ENCODE measurements at regions not wholly inside any gene's neighbourhood (a gene's known extent, or its start where the extent isn't known, plus 50 kb on each side); places are given as distances from the start of the nearest gene placed in this dataset.
"Not testable (repeated sequence)": the region's sequence is repeated elsewhere in the genome, so short reads cannot be mapped to it uniquely, and the experiment has no call there.

GRCh38 chr3:26229801-26230200, 392.8 kb upstream of the LRRC3B start:
- no peak overlapping the region for H3K4me3 ChIP-seq (ENCODE audit: low read length)
- H3K27me3 ChIP-seq (ENCODE audit: low read depth, low read length), result no peaks in the 10 kb centered on the region
- H3K27ac ChIP-seq (ENCODE audit: low read length), result no peak overlapping the region

GRCh38 chr3:26233374-26233773, 389.2 kb upstream of the LRRC3B start:
- Histone ChIP-seq H3K4me2 (ENCODE audit: low read length) (no peak overlapping the region), H3K9ac (ENCODE audit: low read length) (no peak overlapping the region), H4K20me1 (ENCODE audit: insufficient read depth, low read length) (no peaks in the 10 kb centered on the region), H2AFZ (ENCODE audit: low read depth, low read length) (no peak overlapping the region), H3K27ac (ENCODE audit: low read length) (no peak overlapping the region), H3K4me1 (ENCODE audit: low read length) (no peaks in the 10 kb centered on the region), H3K79me2 (ENCODE audit: low read length) (no peaks in the 10 kb centered on the region), H3K9me3 (ENCODE audit: insufficient read depth, low read length) (no peaks in the 10 kb centered on the region), H3K36me3 (replicated peaks; ENCODE audit: low read depth, low read length) (no peaks in the 10 kb centered on the region), H3K27me3 (ENCODE audit: low read depth, low read length) (no peaks in the 10 kb centered on the region), H3K4me3 (ENCODE audit: low read length) (no peak overlapping the region)
- TF ChIP-seq CTCF (IDR thresholded peaks at IDR 0.05; ENCODE audit: low read depth, low read length) (no peak), EZH2phosphoT487 (IDR thresholded peaks at IDR 0.05; ENCODE audit: low read depth) (no peak)

More at GRCh38 chr3:26229801-26230200, 392.8 kb upstream of the LRRC3B start:
- Histone ChIP-seq H3K4me1 (ENCODE audit: low read length) (no peaks in the 10 kb centered on the region), H4K20me1 (ENCODE audit: insufficient read depth, low read length) (no peaks in the 10 kb centered on the region), H3K9me3 (ENCODE audit: insufficient read depth, low read length) (no peaks in the 10 kb centered on the region; the same call in 1 of the 2 replicates), H3K4me2 (ENCODE audit: low read length) (no peak overlapping the region), H2AFZ (ENCODE audit: low read depth, low read length) (no peak overlapping the region), H3K9ac (ENCODE audit: low read length) (no peak overlapping the region), H3K79me2 (ENCODE audit: low read length) (no peaks in the 10 kb centered on the region), H3K36me3 (replicated peaks; ENCODE audit: low read depth, low read length) (no peaks in the 10 kb centered on the region)
- TF ChIP-seq EZH2phosphoT487 (IDR thresholded peaks at IDR 0.05; ENCODE audit: low read depth) (no peak), CTCF (IDR thresholded peaks at IDR 0.05; ENCODE audit: low read depth, low read length) (no peak)

- no peaks in the 10 kb centered on the region for H4K20me1 ChIP-seq (ENCODE audit: insufficient read depth, low read length)
- H3K9me3 ChIP-seq (ENCODE audit: insufficient read depth, low read length), result no peaks in the 10 kb centered on the region
- H3K79me2 ChIP-seq (ENCODE audit: low read length), result no peaks in the 10 kb centered on the region
- no peak overlapping the region for H2AFZ ChIP-seq (ENCODE audit: low read depth, low read length)
- no peak overlapping the region for H3K4me3 ChIP-seq (ENCODE audit: low read length)
- H3K36me3 ChIP-seq (replicated peaks; ENCODE audit: low read depth, low read length), result no peaks in the 10 kb centered on the region
- no peak overlapping the region for H3K4me2 ChIP-seq (ENCODE audit: low read length)
- no peaks in the 10 kb centered on the region for H3K27me3 ChIP-seq (ENCODE audit: low read depth, low read length)
- H3K4me1 ChIP-seq (ENCODE audit: low read length), result no peaks in the 10 kb centered on the region
- H3K27ac ChIP-seq (ENCODE audit: low read length), result no peak overlapping the region
- TF ChIP-seq EZH2phosphoT487 (IDR thresholded peaks at IDR 0.05; ENCODE audit: low read depth) (no peak), CTCF (IDR thresholded peaks at IDR 0.05; ENCODE audit: low read depth, low read length) (no peak)
- no peak overlapping the region for H3K9ac ChIP-seq (ENCODE audit: low read length)
Observed at GRCh38 chr3:26236531-26236930, 386.0 kb upstream of the LRRC3B start.

- Histone ChIP-seq H3K79me2 (ENCODE audit: low read length) (no peaks in the 10 kb centered on the region), H3K36me3 (replicated peaks; ENCODE audit: low read depth, low read length) (no peaks in the 10 kb centered on the region), H2AFZ (ENCODE audit: low read depth, low read length) (no peak overlapping the region), H3K4me3 (ENCODE audit: low read length) (no peak overlapping the region), H3K4me1 (ENCODE audit: low read length) (no peaks in the 10 kb centered on the region), H4K20me1 (ENCODE audit: insufficient read depth, low read length) (no peaks in the 10 kb centered on the region), H3K4me2 (ENCODE audit: low read length) (no peak overlapping the region), H3K27ac (ENCODE audit: low read length) (no peak overlapping the region), H3K27me3 (ENCODE audit: low read depth, low read length) (no peaks in the 10 kb centered on the region), H3K9ac (ENCODE audit: low read length) (no peak overlapping the region), H3K9me3 (ENCODE audit: insufficient read depth, low read length) (no peaks in the 10 kb centered on the region)
- TF ChIP-seq EZH2phosphoT487 (IDR thresholded peaks at IDR 0.05; ENCODE audit: low read depth) (no peak), CTCF (IDR thresholded peaks at IDR 0.05; ENCODE audit: low read depth, low read length) (no peak)
Observed at GRCh38 chr3:26237036-26237682, 385.4 kb upstream of the LRRC3B start.

- H3K27ac ChIP-seq (ENCODE audit: low read length); H3K9ac ChIP-seq (ENCODE audit: low read length); H2AFZ ChIP-seq (ENCODE audit: low read depth, low read length); H3K79me2 ChIP-seq (ENCODE audit: low read length); H3K4me3 ChIP-seq (ENCODE audit: low read length); H4K20me1 ChIP-seq (ENCODE audit: insufficient read depth, low read length); H3K27me3 ChIP-seq (ENCODE audit: low read depth, low read length); H3K4me2 ChIP-seq (ENCODE audit: low read length); H3K9me3 ChIP-seq (ENCODE audit: insufficient read depth, low read length); H3K36me3 ChIP-seq (replicated peaks; ENCODE audit: low read depth, low read length); H3K4me1 ChIP-seq (ENCODE audit: low read length): not testable (repeated sequence)
Observed at GRCh38 chr3:26244586-26244985, 378.0 kb upstream of the LRRC3B start.

Measured in OCI-LY3 (cell line).